Large intestine (tissue), 3 donors: ENCODE measurements at regions not wholly inside any gene's neighbourhood (a gene's known extent, or its start where the extent isn't known, plus 50 kb on each side); places are given as distances from the start of the nearest gene placed in this dataset.

ENCODE experiments used
- DNase-seq, 2 donors: peaks; one replicate each; pipeline versions ENCODE4 v3.0.0 to v3.0.0-alpha.2; 2013
- H3K27ac ChIP-seq: one replicate; pipeline ENCODE4 v1.5.1; 2013; ENCODE audit warnings: low read length
- H3K27me3 ChIP-seq: 2 replicates; pipeline ENCODE4 v1.6.1; 2013; ENCODE audit warnings: low read length; ENCODE audit not compliant: control insufficient read depth, insufficient read depth
- H3K36me3 ChIP-seq: 2 replicates; pipeline ENCODE4 v1.6.1; 2013; ENCODE audit warnings: low read length; ENCODE audit not compliant: control insufficient read depth, insufficient read depth
- H3K4me1 ChIP-seq: one replicate; pipeline ENCODE4 v1.6.1; 2013; ENCODE audit warnings: low read length; ENCODE audit not compliant: control insufficient read depth, insufficient read depth
- H3K4me3 ChIP-seq: one replicate; pipeline ENCODE4 v1.5.1; 2013; ENCODE audit warnings: low read length
- H3K9me3 ChIP-seq: one replicate; pipeline ENCODE4 v1.6.1; 2013; ENCODE audit warnings: mild to moderate bottlenecking, low read depth, low read length, moderate library complexity; ENCODE audit not compliant: control insufficient read depth
- WGBS: methylation state at CpG from one replicate; pipeline ENCODE4 v1.1.5; 2013; ENCODE audit warnings: low lambda C conversion rate; ENCODE audit not compliant: insufficient coverage; 5-methylcytosine and 5-hydroxymethylcytosine counted together

DNA sequence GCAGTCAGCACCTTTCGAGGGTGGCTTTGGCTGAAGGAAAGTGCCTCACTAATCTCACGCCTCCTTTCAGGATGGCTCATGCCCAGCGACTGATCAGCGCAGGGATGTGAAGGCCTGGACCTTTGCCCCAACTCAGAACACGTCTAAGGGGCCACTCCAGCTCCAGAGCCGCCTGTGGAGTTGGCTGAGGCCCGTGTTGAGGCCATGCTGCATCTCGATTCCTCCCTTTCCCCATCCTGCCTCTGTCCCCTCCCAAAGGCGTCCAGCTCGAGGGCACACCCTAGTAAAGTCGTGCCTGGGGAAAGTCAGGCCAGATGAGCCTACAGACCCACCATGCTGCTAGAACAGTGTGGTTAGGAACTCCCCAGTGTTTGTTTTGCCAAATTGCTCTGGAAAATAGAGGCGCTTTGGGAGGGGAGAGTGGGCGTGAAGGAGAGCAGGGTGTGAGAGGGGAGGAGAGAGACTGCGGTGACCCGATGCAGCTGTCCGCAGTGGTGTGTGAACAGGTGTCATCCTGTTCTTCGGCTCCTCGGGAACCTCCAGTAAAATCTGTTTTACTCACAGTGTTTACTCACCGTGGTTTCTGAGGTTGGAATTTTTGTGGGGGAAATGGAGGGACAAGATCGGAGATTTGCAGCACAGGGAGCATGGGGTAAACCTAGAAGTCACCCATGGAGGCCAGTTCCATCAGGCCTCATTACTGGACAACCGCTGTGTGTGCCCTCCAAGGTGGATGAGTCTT is 85.0 kb upstream of the PMEPA1 start:
- no CpG with 5 or more reads among the region's 21 CpGs for WGBS
- H3K27me3 ChIP-seq: no peaks in the 10 kb centered on the region
- H3K27ac ChIP-seq: no peak overlapping the region
- H3K4me3 ChIP-seq: no peak overlapping the region
- no peaks in the 10 kb centered on the region for H3K9me3 ChIP-seq
- no peaks in the 10 kb centered on the region for H3K4me1 ChIP-seq
- no peak for DNase-seq
- no peaks in the 10 kb centered on the region for H3K36me3 ChIP-seq

DNA sequence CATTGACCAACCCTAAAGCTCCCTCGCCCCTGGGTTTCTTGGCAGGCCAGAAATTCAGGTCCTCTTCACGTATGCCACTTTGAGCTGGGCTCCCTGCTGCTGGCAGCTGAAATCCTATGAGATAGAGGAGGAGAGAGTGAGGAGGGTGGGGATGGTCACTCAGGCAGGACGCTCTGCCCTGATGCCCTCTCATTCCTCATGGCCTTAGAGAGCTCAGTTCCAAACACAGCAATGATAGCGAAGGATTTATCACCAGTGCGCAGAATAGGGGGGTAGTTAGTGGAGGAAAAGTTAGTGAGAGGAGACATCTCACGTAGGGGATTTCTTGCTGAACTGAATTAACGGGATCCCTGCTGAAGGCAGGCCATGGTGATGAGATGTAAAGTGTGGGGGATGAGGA is 84.2 kb upstream of the PMEPA1 start:
- WGBS: no CpG with 5 or more reads among the region's 7 CpGs
- Histone ChIP-seq H3K36me3 (no peaks in the 10 kb centered on the region), H3K27me3 (no peaks in the 10 kb centered on the region), H3K27ac (no peak overlapping the region), H3K9me3 (no peaks in the 10 kb centered on the region), H3K4me1 (no peaks in the 10 kb centered on the region), H3K4me3 (no peak overlapping the region)
- DNase-seq: no peak

DNA sequence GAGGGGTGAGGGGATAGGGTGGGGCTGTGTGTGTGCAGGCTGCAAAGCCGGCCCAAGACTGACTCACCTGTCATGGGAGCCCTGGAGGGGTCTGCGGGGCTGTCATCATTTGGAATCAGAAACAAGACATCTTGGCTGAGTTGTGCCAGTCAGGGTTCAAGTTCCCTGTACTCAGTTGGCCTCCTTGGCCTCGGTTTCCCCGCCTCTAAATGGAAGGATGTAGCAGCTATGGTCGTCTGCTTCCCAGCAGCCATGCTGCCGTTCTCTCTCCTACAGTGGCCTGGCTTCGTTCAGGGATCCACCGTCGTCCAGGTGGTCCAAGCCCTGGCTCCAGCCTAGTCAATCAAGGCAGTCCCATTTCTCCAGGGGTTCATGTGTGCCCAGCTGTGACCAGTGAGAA is 83.6 kb upstream of the PMEPA1 start:
- no peaks in the 10 kb centered on the region for H3K4me1 ChIP-seq
- DNase-seq: no peak
- no peaks in the 10 kb centered on the region for H3K27me3 ChIP-seq
- H3K36me3 ChIP-seq: no peaks in the 10 kb centered on the region
- H3K27ac ChIP-seq: no peak overlapping the region
- no peak overlapping the region for H3K4me3 ChIP-seq
- H3K9me3 ChIP-seq: no peaks in the 10 kb centered on the region
- no CpG with 5 or more reads among the region's 9 CpGs for WGBS

DNA sequence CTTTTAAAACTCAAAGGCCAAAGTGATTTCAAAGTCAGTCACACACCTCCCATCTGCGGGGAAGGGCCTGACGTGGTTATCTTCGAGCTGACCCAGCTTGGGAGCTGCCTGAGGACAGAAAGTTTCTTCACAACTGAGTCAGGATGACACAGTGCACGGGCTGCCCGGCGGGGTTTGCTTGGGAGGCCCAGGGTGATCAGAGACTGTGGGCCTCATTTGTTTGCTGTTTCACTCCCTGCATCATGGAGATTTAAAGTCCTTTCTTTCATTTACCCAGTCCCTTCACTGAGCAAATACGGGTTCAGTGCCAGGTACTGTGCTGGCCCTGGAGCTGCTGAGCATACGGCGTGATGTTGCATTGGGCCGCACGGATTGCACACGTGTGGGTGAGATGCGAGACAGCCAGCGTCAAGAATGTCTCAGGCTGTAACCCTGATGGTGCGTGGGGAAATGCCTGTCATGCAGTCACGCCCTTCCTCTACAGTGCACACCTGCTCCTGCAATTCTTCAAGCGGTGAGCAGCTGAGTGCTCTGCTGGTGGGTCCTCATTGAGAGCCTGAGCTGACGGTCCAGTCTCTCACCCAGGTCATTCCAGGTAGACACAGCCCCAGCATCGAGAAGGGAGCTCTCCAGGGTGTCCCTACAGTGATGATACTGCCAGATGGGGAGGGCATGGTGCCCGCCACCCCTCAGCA is 82.7 kb upstream of the PMEPA1 start:
- no CpG with 5 or more reads among the region's 20 CpGs for WGBS
- DNase-seq: peak in 1 of 2 donors; percentile 15
- Histone ChIP-seq H3K27me3 (no peaks in the 10 kb centered on the region), H3K4me3 (no peak overlapping the region), H3K9me3 (no peaks in the 10 kb centered on the region), H3K27ac (no peak overlapping the region), H3K36me3 (no peaks in the 10 kb centered on the region), H3K4me1 (no peaks in the 10 kb centered on the region)

DNA sequence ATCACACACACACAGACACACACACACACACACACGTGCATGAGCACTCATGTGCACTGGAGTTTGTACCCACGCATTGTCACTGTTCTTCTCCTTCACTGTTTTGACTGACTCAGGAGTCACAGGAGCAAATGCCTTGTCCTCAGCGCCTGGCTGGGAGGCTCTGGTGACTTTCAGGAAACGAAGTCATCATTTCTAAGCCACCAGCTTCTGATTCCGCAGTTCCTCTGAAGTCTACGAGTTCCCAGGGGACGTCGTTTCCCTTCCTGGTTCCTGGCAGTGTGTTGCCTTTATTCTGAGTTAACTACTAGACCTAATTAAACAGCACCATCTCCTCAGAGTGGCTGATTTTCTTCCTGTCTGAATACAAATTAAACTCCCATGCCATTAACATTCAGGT is 82.2 kb upstream of the PMEPA1 start:
- no peaks in the 10 kb centered on the region for H3K27me3 ChIP-seq
- H3K4me3 ChIP-seq: no peak overlapping the region
- H3K27ac ChIP-seq: no peak overlapping the region
- WGBS: no CpG with 5 or more reads among the region's 8 CpGs
- H3K9me3 ChIP-seq: no peaks in the 10 kb centered on the region
- no peak for DNase-seq
- H3K36me3 ChIP-seq: no peaks in the 10 kb centered on the region
- H3K4me1 ChIP-seq: no peaks in the 10 kb centered on the region

DNA sequence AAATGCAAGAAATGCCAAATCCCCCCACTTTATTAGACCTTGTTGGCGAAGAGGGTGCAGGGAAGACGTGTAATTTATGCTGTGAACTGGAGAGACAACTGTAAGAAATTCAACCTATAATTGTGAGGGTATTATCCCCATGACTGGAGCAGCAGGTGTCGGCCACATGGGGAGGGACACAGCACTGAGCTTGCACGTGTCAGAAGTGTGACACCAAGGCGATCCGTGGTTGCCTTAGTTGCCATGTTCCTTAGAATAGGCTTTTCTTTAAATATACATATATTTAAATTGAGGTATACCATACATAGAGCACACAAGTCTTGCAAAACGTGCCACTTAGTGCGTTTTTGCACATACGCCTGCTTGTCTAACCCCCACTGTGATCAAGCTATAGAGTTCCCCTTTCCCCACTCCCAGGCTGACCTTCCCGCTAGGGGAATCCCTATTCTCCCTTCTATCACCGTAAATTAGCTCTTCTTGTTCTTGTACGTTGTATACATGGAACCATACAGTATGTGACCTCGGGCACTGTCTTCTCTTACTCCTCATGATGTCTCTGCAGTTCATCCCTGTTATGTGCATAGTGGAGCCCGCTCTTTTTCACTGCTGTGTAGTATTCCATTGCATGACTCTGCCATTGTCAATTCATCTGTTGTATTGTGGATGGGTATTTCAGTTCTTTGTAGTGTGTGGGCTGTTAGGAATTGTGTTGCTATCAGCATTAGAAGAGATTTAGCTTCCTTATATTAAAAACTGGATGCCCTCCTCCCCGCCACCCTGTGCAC is 81.6 kb upstream of the PMEPA1 start:
- no peaks in the 10 kb centered on the region for H3K4me1 ChIP-seq
- H3K4me3 ChIP-seq: no peak overlapping the region
- H3K9me3 ChIP-seq: no peaks in the 10 kb centered on the region
- H3K36me3 ChIP-seq: no peaks in the 10 kb centered on the region
- H3K27ac ChIP-seq: no peak overlapping the region
- WGBS: 93% methylated on average over 3 of the region's 15 CpGs
- no peaks in the 10 kb centered on the region for H3K27me3 ChIP-seq
- DNase-seq: no peak

DNA sequence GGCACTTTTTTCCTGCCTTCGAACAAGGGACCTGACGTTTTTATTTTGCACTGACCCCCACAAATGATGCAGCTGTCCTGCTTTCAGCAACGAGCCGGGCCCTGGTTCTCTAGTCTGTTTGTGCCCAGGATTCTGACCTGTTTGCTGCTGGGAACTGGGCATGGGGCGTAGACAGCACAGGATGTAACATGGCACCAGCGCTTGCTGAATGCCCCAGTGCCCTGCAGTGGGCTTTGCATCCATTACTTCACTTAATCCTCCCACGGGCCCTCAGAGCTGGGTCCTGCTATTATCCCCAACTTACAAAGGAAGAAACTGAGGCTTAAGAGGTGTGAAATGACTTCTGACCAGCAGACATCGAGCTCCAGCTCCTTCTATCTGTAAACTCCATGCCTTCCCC is 80.4 kb upstream of the PMEPA1 start:
- Histone ChIP-seq H3K36me3 (no peaks in the 10 kb centered on the region), H3K4me3 (no peak overlapping the region), H3K9me3 (no peaks in the 10 kb centered on the region), H3K27ac (no peak overlapping the region), H3K4me1 (no peaks in the 10 kb centered on the region), H3K27me3 (no peaks in the 10 kb centered on the region)
- no CpG with 5 or more reads among the region's 8 CpGs for WGBS
- no peak for DNase-seq

DNA sequence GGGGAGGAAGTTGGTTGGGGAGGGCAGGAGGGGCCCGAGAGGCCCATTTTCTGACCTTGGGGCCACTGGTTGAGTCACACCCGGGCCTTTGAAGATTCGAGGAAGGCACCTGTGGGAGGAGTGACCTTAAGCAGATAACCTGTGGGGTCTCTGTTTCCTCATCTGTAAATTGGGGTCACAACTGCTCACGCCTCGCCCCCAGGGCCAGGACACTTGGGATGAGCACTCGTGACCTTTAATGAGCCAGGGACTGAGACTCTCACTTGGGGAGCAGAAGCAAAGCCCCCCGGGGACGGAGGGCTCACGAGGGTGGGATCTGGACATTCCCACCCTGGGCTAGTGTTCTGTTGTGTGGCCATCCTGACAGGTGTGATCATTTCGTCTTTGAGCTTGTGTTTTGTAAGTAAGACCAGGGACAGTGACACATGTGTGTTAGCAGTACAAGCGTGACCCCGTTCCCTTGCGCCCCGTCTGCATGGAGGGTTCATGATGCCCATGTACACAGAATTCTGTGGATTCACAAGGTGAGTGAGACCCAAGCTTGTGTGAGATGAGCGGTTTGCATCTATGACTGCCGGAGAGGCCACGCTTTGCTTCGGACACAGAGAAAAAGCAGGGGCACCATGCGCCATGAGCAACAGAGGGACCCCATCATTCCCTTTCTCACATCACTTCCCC is 79.3 kb upstream of the PMEPA1 start:
- no peaks in the 10 kb centered on the region for H3K36me3 ChIP-seq
- H3K27ac ChIP-seq: no peak overlapping the region
- no peaks in the 10 kb centered on the region for H3K27me3 ChIP-seq
- no peak overlapping the region for H3K4me3 ChIP-seq
- no peaks in the 10 kb centered on the region for H3K4me1 ChIP-seq
- H3K9me3 ChIP-seq: no peaks in the 10 kb centered on the region
- WGBS: 60% methylated on average over 1 of the region's 19 CpGs
- no peak for DNase-seq

DNA sequence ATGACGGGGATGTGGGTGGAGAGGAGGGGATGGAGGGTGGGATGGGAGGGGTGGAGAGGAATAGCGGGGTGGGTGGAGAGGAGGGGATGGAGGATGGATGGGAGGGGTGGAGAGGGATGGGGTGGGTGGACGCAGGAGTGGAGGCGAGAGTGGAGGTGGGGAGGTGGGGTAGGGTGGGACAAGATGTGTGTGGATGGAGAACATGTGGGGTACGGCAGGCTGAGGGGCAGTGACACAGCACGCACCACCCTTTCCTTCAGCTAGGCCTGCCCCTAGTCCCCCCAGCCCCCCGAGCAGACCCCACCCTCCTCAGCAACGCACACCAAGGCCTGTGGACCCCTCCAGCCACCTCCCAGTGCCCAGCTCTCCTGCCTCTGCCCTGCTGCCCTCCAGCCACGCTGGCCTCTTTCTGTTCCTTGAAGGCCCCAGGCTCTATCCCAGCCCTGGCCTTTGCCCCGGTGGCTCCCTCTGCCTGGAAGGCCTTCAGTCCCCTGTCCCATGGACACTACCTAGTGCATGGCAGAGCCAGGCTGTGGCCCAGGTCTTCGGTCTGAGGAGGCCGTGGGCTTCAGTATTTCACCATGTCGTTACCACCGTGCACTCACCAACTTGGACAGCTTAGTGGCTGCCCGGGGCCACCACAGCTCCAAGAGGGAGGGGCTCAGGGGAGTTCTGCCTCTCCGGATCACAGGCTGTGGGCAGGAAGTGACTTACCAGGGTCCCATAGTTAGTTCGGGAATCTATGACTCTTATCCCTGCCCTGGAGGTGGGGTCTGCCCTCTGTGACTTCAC is 78.4 kb upstream of the PMEPA1 start:
- Histone ChIP-seq H3K36me3 (no peaks in the 10 kb centered on the region), H3K27me3 (no peaks in the 10 kb centered on the region), H3K4me3 (no peak overlapping the region), H3K4me1 (no peaks in the 10 kb centered on the region), H3K27ac (no peak overlapping the region), H3K9me3 (no peaks in the 10 kb centered on the region)
- DNase-seq: no peak
- WGBS: no CpG with 5 or more reads among the region's 17 CpGs
